ENCODE measurements at regions not wholly inside any gene's neighbourhood (a gene's known extent, or its start where the extent isn't known, plus 50 kb on each side); places are given as distances from the start of the nearest gene placed in this dataset.

DNA sequence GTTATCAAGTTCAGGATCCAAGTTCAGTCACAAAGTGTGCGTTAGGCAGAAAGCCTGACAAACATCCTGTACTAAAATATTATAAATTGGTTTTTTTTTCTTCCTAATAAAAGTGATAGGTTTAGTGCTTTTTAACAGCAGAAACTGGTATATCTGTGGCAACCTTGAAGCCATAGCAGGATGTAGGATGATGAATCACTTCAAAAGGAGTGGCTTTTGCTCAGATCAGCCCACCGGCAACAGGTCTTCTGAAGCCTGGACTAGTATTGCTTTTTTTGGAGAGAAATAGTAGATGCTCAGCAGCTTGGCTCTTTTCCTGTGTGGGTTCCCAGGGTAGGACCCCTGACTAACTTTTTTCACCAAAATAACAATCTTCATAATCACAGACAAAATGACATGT lies 190.8 kb downstream of the EPM2A start:
- no peaks in the 10 kb centered on the region for H3K27me3 ChIP-seq (replicated peaks in 1 of 4; ENCODE audit: control insufficient read depth in 3 of 4, extremely low read depth in 1 of 4, insufficient read depth in 3 of 4, low read length in 3 of 4)
- no peak overlapping the region for H3K4me3 ChIP-seq (ENCODE audit: extremely low read depth in 1 of 4, insufficient read depth in 2 of 4, low read depth in 3 of 4, low read length in 4 of 4)
- no peak overlapping the region for H3K56ac ChIP-seq (replicated peaks; ENCODE audit: insufficient read length, low read depth, low read length)
- no peak for FAIRE-seq
- H2BK120ac ChIP-seq (replicated peaks; ENCODE audit: low read depth, low read length) = no peak overlapping the region
- POLR2A ChIA-PET (ENCODE audit: partially characterized antibody) = no interaction called here
- no peak overlapping the region for H4K8ac ChIP-seq (ENCODE audit: extremely low read depth, insufficient read depth, low read length)
- H3K4me1 ChIP-seq (replicated peaks in 1 of 4; ENCODE audit: control insufficient read depth in 3 of 4, insufficient read depth in 4 of 4, low read length in 3 of 4) = no peaks in the 10 kb centered on the region
- 95% methylated on average over 2 of the region's 2 CpGs; no CpG with 5 or more reads in 1 of the 2 experiments for WGBS, 2 experiments (ENCODE audit: extremely low coverage in 1 of 2, insufficient coverage in 1 of 2, insufficient read length in 1 of 2, insufficient replicate concordance in 2 of 2, low coverage in 1 of 2, low lambda C conversion rate in 2 of 2, missing lambda C conversion rate in 1 of 2)
- DNase-seq (ENCODE audit: low read depth in 1 of 2, low spot score in 2 of 2) = no peak
- no peak overlapping the region for H2BK15ac ChIP-seq (ENCODE audit: low read length)
- H3K27ac ChIP-seq (ENCODE audit: low read depth, low read length) = no peak overlapping the region
- no peaks in the 10 kb centered on the region for H3K79me1 ChIP-seq (ENCODE audit: low read depth, low read length)
- no peak overlapping the region for H2BK20ac ChIP-seq (ENCODE audit: low read length)
- no peak overlapping the region for H2AFZ ChIP-seq (ENCODE audit: low read length)
- no peak overlapping the region for H4K91ac ChIP-seq (replicated peaks; ENCODE audit: insufficient read length, low read length)
- no peaks in the 10 kb centered on the region for H3K23me2 ChIP-seq (ENCODE audit: low read depth, low read length)
- H2BK5ac ChIP-seq (ENCODE audit: low read depth, low read length) = no peak overlapping the region
- no peaks in the 10 kb centered on the region for H3K9me3 ChIP-seq (ENCODE audit: insufficient read depth in 2 of 2, low read depth in 1 of 2, low read length in 1 of 2)
- H4K5ac ChIP-seq (ENCODE audit: insufficient read length, low read depth, low read length) = no peak overlapping the region
- H2BK12ac ChIP-seq (ENCODE audit: low read depth, low read length) = no peak overlapping the region
- H3K4me2 ChIP-seq (ENCODE audit: insufficient read depth in 1 of 2, low read depth in 2 of 2, low read length in 2 of 2) = no peak overlapping the region
- no peak overlapping the region for H3K23ac ChIP-seq (ENCODE audit: insufficient read length)
- no peak overlapping the region for H3K9ac ChIP-seq (replicated peaks in 1 of 4; ENCODE audit: extremely low read depth in 1 of 4, low read depth in 3 of 4, low read length in 3 of 4)
- no peak overlapping the region for H3K18ac ChIP-seq (ENCODE audit: extremely low read depth, low read length)
- H4K20me1 ChIP-seq (replicated peaks in 1 of 2; ENCODE audit: control insufficient read depth in 1 of 2, insufficient read depth in 2 of 2, low read length in 2 of 2) = no peaks in the 10 kb centered on the region
- no peaks in the 10 kb centered on the region for H3K79me2 ChIP-seq (ENCODE audit: control insufficient read depth in 1 of 2, insufficient read depth in 2 of 2, low read length in 2 of 2)
- H3K14ac ChIP-seq (ENCODE audit: insufficient read length) = no peak overlapping the region
- H3K36me3 ChIP-seq (ENCODE audit: control insufficient read depth in 2 of 4, insufficient read depth in 4 of 4, low read length in 3 of 4) = no peaks in the 10 kb centered on the region
- no peak overlapping the region for H2AK5ac ChIP-seq (ENCODE audit: low read depth, low read length)
- no peak overlapping the region for H3K4ac ChIP-seq (replicated peaks; ENCODE audit: insufficient read length, low read depth, low read length)
- CTCF ChIA-PET (ENCODE audit: partially characterized antibody) = interaction anchor here (0.8 to 2.5 kb wide), 3 partner anchors 12 to 89 kb away, joined by 4 to 8 read pairs (median 4); no protein-coding TSS in a partner anchor
- no peak for TF ChIP-seq BACH1 (IDR thresholded peaks at IDR 0.05; ENCODE audit: low read length)
- no peak for TF ChIP-seq GABPA (IDR thresholded peaks at IDR 0.05; ENCODE audit: borderline replicate concordance, insufficient read depth, low read length)
- TF ChIP-seq RNF2 (IDR thresholded peaks at IDR 0.05; ENCODE audit: borderline replicate concordance, low read depth, low read length, missing control alignments, poor library complexity, severe bottlenecking) = no peak
- no peak for TF ChIP-seq POU5F1 (IDR thresholded peaks at IDR 0.05; ENCODE audit: low read depth, low read length)
- TF ChIP-seq NRF1 (IDR thresholded peaks at IDR 0.05; ENCODE audit: low read depth, low read length) = no peak
- TF ChIP-seq SP2 (IDR thresholded peaks at IDR 0.05; ENCODE audit: low read length) = no peak
- TF ChIP-seq CHD2 (IDR thresholded peaks at IDR 0.05; ENCODE audit: low read length) = no peak
- TF ChIP-seq TAF7 (optimal IDR thresholded peaks at IDR 0.05; ENCODE audit: borderline replicate concordance, low read depth, low read length) = no peak
- TF ChIP-seq CBX8 (IDR thresholded peaks at IDR 0.05; ENCODE audit: borderline replicate concordance, low read depth, low read length) = no peak
- no peak for TF ChIP-seq HDAC6 (IDR thresholded peaks at IDR 0.05; ENCODE audit: low read depth, low read length)
- no peak for TF ChIP-seq SAP30 (IDR thresholded peaks at IDR 0.05; ENCODE audit: insufficient read depth, insufficient replicate concordance, low read length)
- no peak for TF ChIP-seq PHF8 (conservative IDR thresholded peaks at IDR 0.05; ENCODE audit: low read depth, low read length)
- TF ChIP-seq SRF (IDR thresholded peaks at IDR 0.05; ENCODE audit: low read depth, low read length) = no peak
- no peak for TF ChIP-seq CREB1 (IDR thresholded peaks at IDR 0.05)
- no peak for TF ChIP-seq EZH2 (IDR thresholded peaks at IDR 0.05; ENCODE audit: low read depth, low read length, severe bottlenecking)

Measured in H1 (cell line).